ENCODE measurements at regions not wholly inside any gene's neighbourhood (a gene's known extent, or its start where the extent isn't known, plus 50 kb on each side); places are given as distances from the start of the nearest gene placed in this dataset.

DNA sequence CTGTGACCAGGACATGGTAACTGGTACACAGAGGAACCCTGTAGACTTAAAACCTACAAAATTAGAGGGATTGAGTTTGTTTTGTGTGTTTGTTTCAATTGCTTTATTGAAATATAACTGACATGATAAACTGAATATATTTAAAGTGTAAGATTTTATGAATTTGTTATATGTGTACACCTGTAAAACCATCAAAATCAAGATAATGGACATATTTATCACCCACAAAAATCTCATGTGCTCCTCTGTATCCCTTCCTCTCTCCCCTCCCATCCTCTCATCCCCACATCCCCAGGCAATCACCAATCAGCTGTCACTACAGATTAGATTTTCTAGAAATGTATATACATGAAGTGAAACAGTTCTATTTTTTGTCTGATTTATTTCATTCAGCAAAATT, 565.5 kb downstream of the NOVA1 start:
- TF ChIP-seq EZH2 (IDR thresholded peaks at IDR 0.05; ENCODE audit: borderline replicate concordance) (no peak), EZH2phosphoT487 (IDR thresholded peaks at IDR 0.05; ENCODE audit: low read depth, severe bottlenecking, unreplicated experiment) (no peak)
- TF ChIP-seq, protein P1, sequence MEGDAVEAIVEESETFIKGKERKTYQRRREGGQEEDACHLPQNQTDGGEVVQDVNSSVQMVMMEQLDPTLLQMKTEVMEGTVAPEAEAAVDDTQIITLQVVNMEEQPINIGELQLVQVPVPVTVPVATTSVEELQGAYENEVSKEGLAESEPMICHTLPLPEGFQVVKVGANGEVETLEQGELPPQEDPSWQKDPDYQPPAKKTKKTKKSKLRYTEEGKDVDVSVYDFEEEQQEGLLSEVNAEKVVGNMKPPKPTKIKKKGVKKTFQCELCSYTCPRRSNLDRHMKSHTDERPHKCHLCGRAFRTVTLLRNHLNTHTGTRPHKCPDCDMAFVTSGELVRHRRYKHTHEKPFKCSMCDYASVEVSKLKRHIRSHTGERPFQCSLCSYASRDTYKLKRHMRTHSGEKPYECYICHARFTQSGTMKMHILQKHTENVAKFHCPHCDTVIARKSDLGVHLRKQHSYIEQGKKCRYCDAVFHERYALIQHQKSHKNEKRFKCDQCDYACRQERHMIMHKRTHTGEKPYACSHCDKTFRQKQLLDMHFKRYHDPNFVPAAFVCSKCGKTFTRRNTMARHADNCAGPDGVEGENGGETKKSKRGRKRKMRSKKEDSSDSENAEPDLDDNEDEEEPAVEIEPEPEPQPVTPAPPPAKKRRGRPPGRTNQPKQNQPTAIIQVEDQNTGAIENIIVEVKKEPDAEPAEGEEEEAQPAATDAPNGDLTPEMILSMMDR (IDR thresholded peaks at IDR 0.05; ENCODE audit: poor library complexity), result no peak
- no peak for DNase-seq (ENCODE audit: low spot score)
- Histone ChIP-seq H3K9me3 (ENCODE audit: low read depth) (no peaks in the 10 kb centered on the region), H2AFZ (no peak overlapping the region), H4K20me1 (ENCODE audit: insufficient read depth, poor library complexity, severe bottlenecking) (no peaks in the 10 kb centered on the region), H3K4me3 (no peak overlapping the region), H3K36me3 (replicated peaks; ENCODE audit: insufficient read depth, low read depth) (no peaks in the 10 kb centered on the region), H3K4me1 (ENCODE audit: insufficient read depth) (no peaks in the 10 kb centered on the region), H3K4me2 (no peak overlapping the region), H3K9me2 (replicated peaks; ENCODE audit: insufficient read depth) (no peaks in the 10 kb centered on the region), H3K27me3 (no peaks in the 10 kb centered on the region), H3K27ac (no peak overlapping the region), H3K79me2 (no peaks in the 10 kb centered on the region)

DNA sequence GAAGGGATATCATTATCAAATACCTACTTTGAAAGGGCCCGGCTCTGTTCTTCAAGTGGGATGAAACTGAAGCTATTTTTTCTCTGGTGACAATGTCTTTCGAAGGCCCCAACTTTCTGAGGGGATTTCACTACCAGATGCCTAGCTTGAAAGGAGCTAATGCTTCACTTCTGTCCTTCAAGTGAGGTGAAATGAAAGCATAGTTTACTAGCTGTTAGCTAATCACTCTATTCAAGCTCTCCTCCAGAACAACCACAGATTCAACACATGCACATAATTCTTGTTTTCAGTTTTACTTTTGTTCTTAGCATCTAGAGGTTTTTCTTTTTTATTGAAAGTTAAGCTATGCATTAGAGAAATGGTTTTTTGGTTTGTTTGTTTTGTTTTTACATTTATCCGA, 571.4 kb downstream of the NOVA1 start:
- DNase-seq (ENCODE audit: low spot score), result no peak
- Histone ChIP-seq H3K4me1 (ENCODE audit: insufficient read depth) (no peaks in the 10 kb centered on the region), H3K4me2 (no peak overlapping the region), H4K20me1 (ENCODE audit: insufficient read depth, poor library complexity, severe bottlenecking) (no peaks in the 10 kb centered on the region), H3K27ac (no peak overlapping the region), H2AFZ (no peak overlapping the region), H3K4me3 (no peak overlapping the region), H3K79me2 (no peaks in the 10 kb centered on the region), H3K9me2 (replicated peaks; ENCODE audit: insufficient read depth) (no peaks in the 10 kb centered on the region), H3K27me3 (no peaks in the 10 kb centered on the region), H3K36me3 (replicated peaks; ENCODE audit: insufficient read depth, low read depth) (no peaks in the 10 kb centered on the region), H3K9me3 (ENCODE audit: low read depth) (no peaks in the 10 kb centered on the region)
- WGBS (ENCODE audit: low lambda C conversion rate, missing lambda C conversion rate), result 88% methylated on average over 3 of the region's 3 CpGs
- TF ChIP-seq EZH2 (IDR thresholded peaks at IDR 0.05; ENCODE audit: borderline replicate concordance) (no peak), EZH2phosphoT487 (IDR thresholded peaks at IDR 0.05; ENCODE audit: low read depth, severe bottlenecking, unreplicated experiment) (no peak)
- TF ChIP-seq, protein P1 (IDR thresholded peaks at IDR 0.05; ENCODE audit: poor library complexity), result no peak

GRCh38 chr14:26023967-26024366, 573.9 kb downstream of the NOVA1 start:
- no peak for DNase-seq (ENCODE audit: low spot score)
- no peak for TF ChIP-seq EZH2 (IDR thresholded peaks at IDR 0.05; ENCODE audit: borderline replicate concordance)
- no peak for TF ChIP-seq EZH2phosphoT487 (IDR thresholded peaks at IDR 0.05; ENCODE audit: low read depth, severe bottlenecking, unreplicated experiment)
- TF ChIP-seq, protein P1 (IDR thresholded peaks at IDR 0.05; ENCODE audit: poor library complexity), result no peak
- no peak overlapping the region for H3K4me2 ChIP-seq
- H2AFZ ChIP-seq, result no peak overlapping the region
- 85% methylated on average over 4 of the region's 4 CpGs for WGBS (ENCODE audit: low lambda C conversion rate, missing lambda C conversion rate)
- H4K20me1 ChIP-seq (ENCODE audit: insufficient read depth, poor library complexity, severe bottlenecking), result no peaks in the 10 kb centered on the region
- H3K27me3 ChIP-seq, result no peaks in the 10 kb centered on the region
- no peaks in the 10 kb centered on the region for H3K4me1 ChIP-seq (ENCODE audit: insufficient read depth)
- H3K9me2 ChIP-seq (replicated peaks; ENCODE audit: insufficient read depth), result no peaks in the 10 kb centered on the region
- H3K36me3 ChIP-seq (replicated peaks; ENCODE audit: insufficient read depth, low read depth), result no peaks in the 10 kb centered on the region
- no peaks in the 10 kb centered on the region for H3K79me2 ChIP-seq
- H3K4me3 ChIP-seq, result no peak overlapping the region
- H3K27ac ChIP-seq, result no peak overlapping the region
- no peaks in the 10 kb centered on the region for H3K9me3 ChIP-seq (ENCODE audit: low read depth)

DNA sequence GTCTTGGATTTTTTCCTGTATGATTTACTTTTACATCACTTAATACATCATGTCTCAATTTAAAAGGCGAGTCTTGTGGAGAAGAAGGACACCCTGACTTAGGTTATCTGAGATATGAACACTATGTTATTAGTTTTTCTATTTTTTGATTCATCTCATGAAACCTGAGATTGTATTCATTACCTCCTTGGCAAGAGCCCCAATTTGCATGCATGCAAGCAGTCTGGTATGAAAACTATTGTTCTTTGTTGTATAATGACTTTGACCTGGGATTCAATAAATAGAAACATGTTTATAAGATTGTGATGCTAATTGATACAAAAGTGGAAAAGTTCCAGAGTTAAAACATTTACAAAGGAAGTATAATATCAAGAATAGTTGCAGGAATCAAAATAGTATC, 576.1 kb downstream of the NOVA1 start:
- 82% methylated on average over 1 of the region's 1 CpG for WGBS (ENCODE audit: low lambda C conversion rate, missing lambda C conversion rate)
- Histone ChIP-seq H3K9me3 (ENCODE audit: low read depth) (no peaks in the 10 kb centered on the region), H3K4me1 (ENCODE audit: insufficient read depth) (no peaks in the 10 kb centered on the region), H3K36me3 (replicated peaks; ENCODE audit: insufficient read depth, low read depth) (no peaks in the 10 kb centered on the region), H3K79me2 (no peaks in the 10 kb centered on the region), H4K20me1 (ENCODE audit: insufficient read depth, poor library complexity, severe bottlenecking) (no peaks in the 10 kb centered on the region), H3K4me3 (no peak overlapping the region), H3K27me3 (no peaks in the 10 kb centered on the region), H3K4me2 (no peak overlapping the region), H3K27ac (no peak overlapping the region), H2AFZ (no peak overlapping the region), H3K9me2 (replicated peaks; ENCODE audit: insufficient read depth) (no peaks in the 10 kb centered on the region)
- DNase-seq (ENCODE audit: low spot score), result no peak
- TF ChIP-seq, protein P1 (IDR thresholded peaks at IDR 0.05; ENCODE audit: poor library complexity), result no peak
- TF ChIP-seq EZH2 (IDR thresholded peaks at IDR 0.05; ENCODE audit: borderline replicate concordance) (no peak), EZH2phosphoT487 (IDR thresholded peaks at IDR 0.05; ENCODE audit: low read depth, severe bottlenecking, unreplicated experiment) (no peak)

Data from hepatocyte (in vitro differentiated cells).